GM21526 (cell line): ENCODE measurements at regions not wholly inside any gene's neighbourhood (a gene's known extent, or its start where the extent isn't known, plus 50 kb on each side); places are given as distances from the start of the nearest gene placed in this dataset.

Experiments
- ATAC-seq: cut with Tn5 transposase; IDR thresholded peaks from one replicate; pipeline ENCODE4 v1.9.1; 2021; ENCODE audit warnings: moderate library complexity; ENCODE audit not compliant: unreplicated experiment, low FRiP score

- no peak for ATAC-seq
These were observed 268.7 kb downstream of the ZEB1 start for GRCh38 chr10:31587691-31588090.

- ATAC-seq: no peak
These were observed 268.0 kb downstream of the ZEB1 start for GRCh38 chr10:31586723-31587638.

DNA sequence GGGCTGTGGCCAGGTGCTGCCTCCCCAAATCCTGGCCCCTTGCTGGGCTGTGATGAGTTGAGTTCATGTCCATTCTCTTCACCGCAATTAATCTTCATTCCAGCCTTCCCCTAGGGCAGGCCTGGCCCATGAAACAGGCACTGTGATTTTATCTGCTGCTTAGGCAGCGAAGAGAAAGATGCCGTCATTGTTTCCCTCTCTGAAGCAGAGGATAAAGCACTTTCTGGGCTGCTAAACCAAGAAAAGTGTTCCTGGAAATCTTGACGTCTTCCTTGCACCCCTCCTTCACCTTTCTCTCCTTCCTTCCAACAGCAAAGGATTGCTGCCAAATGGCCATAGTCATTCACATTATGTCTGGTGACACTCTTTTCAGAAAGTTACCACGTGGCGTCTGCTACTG is 265.9 kb downstream of the ZEB1 start:
- ATAC-seq: no peak

- no peak for ATAC-seq
These were observed 265.1 kb downstream of the ZEB1 start for GRCh38 chr10:31584098-31584631.

DNA sequence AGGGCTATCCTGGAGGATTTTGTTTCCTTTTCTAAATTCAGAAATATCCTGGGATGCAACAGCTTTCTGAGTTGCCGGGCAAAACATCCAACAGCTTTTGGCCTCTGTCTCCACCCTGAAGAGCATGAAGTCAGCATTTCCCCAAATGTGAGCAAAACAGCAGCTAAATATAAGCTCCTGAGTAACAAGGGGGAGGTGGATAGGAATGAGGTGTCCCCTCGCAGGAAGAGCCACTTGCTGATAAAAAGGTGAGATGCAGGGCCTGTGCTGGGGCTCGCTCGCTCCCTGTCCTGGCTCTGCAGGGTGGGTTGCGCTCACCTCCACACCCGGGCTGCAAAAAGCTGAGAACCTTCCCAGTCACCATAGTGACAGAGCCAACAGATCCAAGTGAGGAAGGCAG is 264.3 kb downstream of the ZEB1 start:
- ATAC-seq: no peak

DNA sequence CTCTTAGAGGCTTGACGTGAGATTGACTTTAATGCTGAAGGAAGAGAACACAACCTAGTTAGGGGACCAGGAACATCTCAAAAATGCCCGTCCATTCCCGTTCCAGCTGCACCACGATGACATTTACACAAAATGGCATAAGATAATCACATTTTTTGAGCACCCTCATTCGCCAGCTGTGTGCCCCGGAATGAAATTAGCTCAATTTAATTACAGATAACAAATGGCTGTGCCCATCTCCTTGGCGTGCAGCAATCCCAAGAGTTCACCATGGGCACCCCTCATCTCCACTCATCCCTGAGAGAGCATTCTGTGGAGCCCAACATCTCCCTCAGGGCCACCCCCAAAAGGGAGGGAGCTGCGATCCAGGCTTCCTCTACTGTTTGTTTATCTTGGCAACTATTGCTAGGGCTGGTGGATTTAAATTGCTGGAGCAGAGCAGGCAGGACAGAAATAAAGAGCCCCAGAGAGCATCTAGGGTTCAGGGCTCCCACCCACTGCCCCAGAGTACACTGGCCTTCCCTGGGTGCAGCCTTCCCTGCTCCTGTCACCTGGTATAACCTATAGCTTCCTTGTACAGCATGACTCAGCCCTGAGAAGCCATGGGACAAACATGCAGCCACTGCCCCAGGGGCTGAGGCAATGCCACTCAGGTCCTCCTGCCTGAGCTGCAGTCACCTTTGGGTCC is 263.5 kb downstream of the ZEB1 start:
- no peak for ATAC-seq

GRCh38 chr10:31581741-31582323 is 262.8 kb downstream of the ZEB1 start:
- ATAC-seq: peak; percentile 68

- no peak for ATAC-seq
These were observed 261.6 kb downstream of the ZEB1 start for GRCh38 chr10:31580646-31581045.
